ENCODE measurements at regions not wholly inside any gene's neighbourhood (a gene's known extent, or its start where the extent isn't known, plus 50 kb on each side); places are given as distances from the start of the nearest gene placed in this dataset.

DNA sequence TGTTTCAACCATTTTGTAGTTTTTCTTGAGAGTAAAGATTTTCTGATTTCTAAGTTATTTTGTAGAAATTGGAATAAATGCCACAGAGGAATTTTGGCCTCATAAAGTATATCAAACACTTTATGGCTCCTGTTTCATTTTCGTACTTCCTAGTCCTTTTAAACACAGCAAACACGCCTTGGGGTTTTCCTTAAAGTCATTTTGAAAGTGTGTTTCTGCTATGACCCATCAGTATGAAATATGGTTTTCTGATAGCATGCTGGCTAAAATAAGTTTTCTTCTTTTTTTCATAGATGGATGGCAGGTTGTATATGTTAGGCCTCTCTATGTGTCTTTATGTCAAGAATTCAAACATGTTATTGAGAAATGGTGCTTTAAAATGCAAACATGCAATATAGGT, 940.1 kb upstream of the TMPRSS15 start:
- H3K9me3 ChIP-seq (replicated peaks): no peaks in the 10 kb centered on the region; the same call in none of the 2 replicates
- no peaks in the 10 kb centered on the region for H3K27me3 ChIP-seq (replicated peaks)
- no peak for DNase-seq (ENCODE audit: low read depth in 1 of 2, low spot score in 2 of 2)
- H3K4me3 ChIP-seq: no peak overlapping the region
- no peak overlapping the region for H3K27ac ChIP-seq
- no peaks in the 10 kb centered on the region for H3K4me1 ChIP-seq (replicated peaks)
- no peaks in the 10 kb centered on the region for H3K36me3 ChIP-seq

GRCh38 chr21:19350286-19350685, 946.7 kb upstream of the TMPRSS15 start:
- Histone ChIP-seq H3K9me3 (replicated peaks) (no peaks in the 10 kb centered on the region; the same call in 1 of the 2 replicates), H3K36me3 (no peaks in the 10 kb centered on the region), H3K4me1 (replicated peaks) (no peaks in the 10 kb centered on the region), H3K27ac (no peak overlapping the region), H3K27me3 (replicated peaks) (no peaks in the 10 kb centered on the region), H3K4me3 (no peak overlapping the region)
- DNase-seq (ENCODE audit: low read depth in 1 of 2, low spot score in 2 of 2): no peak

GRCh38 chr21:19353256-19353655, 949.7 kb upstream of the TMPRSS15 start:
- Histone ChIP-seq H3K27me3 (replicated peaks) (no peaks in the 10 kb centered on the region), H3K36me3 (no peaks in the 10 kb centered on the region), H3K27ac (no peak overlapping the region), H3K9me3 (replicated peaks) (no peaks in the 10 kb centered on the region; the same call in 1 of the 2 replicates), H3K4me1 (replicated peaks) (no peaks in the 10 kb centered on the region), H3K4me3 (no peak overlapping the region)
- no peak for DNase-seq (ENCODE audit: low read depth in 1 of 2, low spot score in 2 of 2)

GRCh38 chr21:19368944-19369343, 965.4 kb upstream of the TMPRSS15 start:
- no peak for DNase-seq (ENCODE audit: low read depth in 1 of 2, low spot score in 2 of 2)
- Histone ChIP-seq H3K4me1 (replicated peaks) (no peaks in the 10 kb centered on the region), H3K27ac (no peak overlapping the region), H3K9me3 (replicated peaks) (no peaks in the 10 kb centered on the region), H3K27me3 (replicated peaks) (no peaks in the 10 kb centered on the region), H3K36me3 (no peaks in the 10 kb centered on the region), H3K4me3 (no peak overlapping the region)

GRCh38 chr21:19392390-19392789, 988.8 kb upstream of the TMPRSS15 start:
- Histone ChIP-seq H3K27ac (no peak overlapping the region), H3K4me1 (replicated peaks) (no peaks in the 10 kb centered on the region), H3K27me3 (replicated peaks) (no peaks in the 10 kb centered on the region), H3K36me3 (no peaks in the 10 kb centered on the region), H3K9me3 (replicated peaks) (no peaks in the 10 kb centered on the region; the same call in none of the 2 replicates), H3K4me3 (no peak overlapping the region)
- DNase-seq (ENCODE audit: low read depth in 1 of 2, low spot score in 2 of 2): no peak

GRCh38 chr21:19400223-19400770, 996.7 kb upstream of the TMPRSS15 start:
- Histone ChIP-seq H3K27me3 (replicated peaks) (no peaks in the 10 kb centered on the region), H3K27ac (no peak overlapping the region), H3K4me3 (no peak overlapping the region), H3K36me3 (no peaks in the 10 kb centered on the region), H3K4me1 (replicated peaks) (no peaks in the 10 kb centered on the region), H3K9me3 (replicated peaks) (no peaks in the 10 kb centered on the region; the same call in 1 of the 2 replicates)
- no peak for DNase-seq (ENCODE audit: low read depth in 1 of 2, low spot score in 2 of 2)

GRCh38 chr21:19402870-19403269, 999.3 kb upstream of the TMPRSS15 start:
- DNase-seq (ENCODE audit: low read depth in 1 of 2, low spot score in 2 of 2): no peak

DNA sequence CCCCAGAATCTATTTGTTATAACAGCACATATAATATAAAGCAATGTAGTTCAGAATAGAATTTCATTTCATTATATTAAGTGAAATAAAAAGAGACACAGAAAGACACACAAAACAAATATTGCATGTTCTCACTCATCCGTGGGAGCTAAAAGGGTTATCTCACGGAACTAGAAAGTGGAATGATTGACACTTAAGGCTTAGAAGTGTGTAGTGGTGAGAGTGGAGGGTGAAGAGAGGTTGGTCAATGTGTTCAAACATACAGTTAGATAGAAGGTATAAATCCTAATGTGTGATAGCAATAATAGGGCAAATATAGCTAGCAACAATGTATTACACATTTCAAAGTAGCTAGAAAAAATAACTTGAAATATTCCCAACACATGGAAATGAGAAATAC, 1001.7 kb upstream of the TMPRSS15 start:
- DNase-seq (ENCODE audit: low read depth in 1 of 2, low spot score in 2 of 2): no peak
- Histone ChIP-seq H3K4me1 (replicated peaks) (no peaks in the 10 kb centered on the region), H3K36me3 (no peaks in the 10 kb centered on the region), H3K27me3 (replicated peaks) (no peaks in the 10 kb centered on the region), H3K9me3 (replicated peaks) (no peaks in the 10 kb centered on the region), H3K27ac (no peak overlapping the region), H3K4me3 (no peak overlapping the region)

More at GRCh38 chr21:19402870-19403269, 999.3 kb upstream of the TMPRSS15 start:
- Histone ChIP-seq H3K4me1 (replicated peaks) (no peaks in the 10 kb centered on the region), H3K36me3 (no peaks in the 10 kb centered on the region), H3K27ac (no peak overlapping the region), H3K4me3 (no peak overlapping the region), H3K9me3 (replicated peaks) (no peaks in the 10 kb centered on the region), H3K27me3 (replicated peaks) (no peaks in the 10 kb centered on the region)

GRCh38 chr21:19420565-19420964, 1017.0 kb upstream of the TMPRSS15 start:
- no peaks in the 10 kb centered on the region for H3K4me1 ChIP-seq (replicated peaks)
- no peak for DNase-seq (ENCODE audit: low read depth in 1 of 2, low spot score in 2 of 2)
- no peak overlapping the region for H3K27ac ChIP-seq
- H3K9me3 ChIP-seq (replicated peaks): no peaks in the 10 kb centered on the region; the same call in 1 of the 2 replicates
- H3K4me3 ChIP-seq: no peak overlapping the region
- no peaks in the 10 kb centered on the region for H3K27me3 ChIP-seq (replicated peaks)
- no peaks in the 10 kb centered on the region for H3K36me3 ChIP-seq

- no peak overlapping the region for H3K27ac ChIP-seq
- H3K27me3 ChIP-seq (replicated peaks): no peaks in the 10 kb centered on the region
- no peaks in the 10 kb centered on the region for H3K36me3 ChIP-seq
- DNase-seq (ENCODE audit: low read depth in 1 of 2, low spot score in 2 of 2): no peak
- no peaks in the 10 kb centered on the region for H3K4me1 ChIP-seq (replicated peaks)
- peaks cover 2% of the 10 kb centered on the region; the same call in 1 of the 2 replicates for H3K9me3 ChIP-seq (replicated peaks)
- no peak overlapping the region for H3K4me3 ChIP-seq
Measured at GRCh38 chr21:19433623-19434022, 1030.0 kb upstream of the TMPRSS15 start.

DNA sequence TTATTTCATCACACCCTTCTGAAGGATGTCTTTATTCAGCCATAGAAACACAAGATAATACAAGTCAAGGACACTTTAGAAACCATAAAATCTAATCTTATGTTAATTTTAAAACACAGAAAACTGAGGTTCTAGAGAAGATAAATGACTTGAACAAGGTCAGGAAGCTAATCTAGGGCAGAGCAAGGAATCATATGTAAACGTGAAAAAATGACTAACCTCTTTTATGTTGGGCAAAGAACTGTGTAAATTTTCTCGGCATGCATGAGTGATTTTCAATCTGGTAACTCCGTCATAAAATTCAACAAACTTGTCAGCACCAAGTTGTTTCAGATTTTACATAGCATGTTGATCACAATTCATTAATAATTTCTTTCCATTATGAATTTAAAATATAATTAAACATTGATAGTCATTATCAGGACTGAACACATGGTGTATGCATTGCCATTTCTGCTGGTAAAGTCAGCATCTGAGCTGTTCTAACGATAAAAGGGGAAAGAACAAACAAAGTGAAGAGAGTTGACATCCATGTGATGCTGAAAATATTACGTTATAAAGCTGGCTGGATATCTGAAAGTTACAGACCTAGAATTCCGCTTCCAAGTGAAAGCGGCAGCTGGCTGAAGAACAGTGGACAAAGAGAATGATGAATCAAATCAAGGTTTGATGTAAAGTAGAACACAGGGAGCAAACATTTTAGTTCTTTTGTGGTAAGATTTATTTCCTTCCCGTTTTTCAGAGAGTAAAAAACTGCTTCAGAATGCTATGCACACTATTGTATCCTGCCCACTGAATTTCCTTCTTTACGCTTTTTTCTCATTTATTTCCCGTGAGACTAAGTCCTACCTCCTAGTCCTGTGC, 1037.4 kb upstream of the TMPRSS15 start:
- Histone ChIP-seq H3K27me3 (replicated peaks) (no peaks in the 10 kb centered on the region), H3K4me1 (replicated peaks) (no peaks in the 10 kb centered on the region), H3K27ac (no peak overlapping the region), H3K9me3 (replicated peaks) (no peaks in the 10 kb centered on the region), H3K4me3 (no peak overlapping the region), H3K36me3 (no peaks in the 10 kb centered on the region)
- DNase-seq (ENCODE audit: low read depth in 1 of 2, low spot score in 2 of 2): no peak

GRCh38 chr21:19458295-19458694, 1054.7 kb upstream of the TMPRSS15 start:
- H3K27ac ChIP-seq: no peak overlapping the region

DNA sequence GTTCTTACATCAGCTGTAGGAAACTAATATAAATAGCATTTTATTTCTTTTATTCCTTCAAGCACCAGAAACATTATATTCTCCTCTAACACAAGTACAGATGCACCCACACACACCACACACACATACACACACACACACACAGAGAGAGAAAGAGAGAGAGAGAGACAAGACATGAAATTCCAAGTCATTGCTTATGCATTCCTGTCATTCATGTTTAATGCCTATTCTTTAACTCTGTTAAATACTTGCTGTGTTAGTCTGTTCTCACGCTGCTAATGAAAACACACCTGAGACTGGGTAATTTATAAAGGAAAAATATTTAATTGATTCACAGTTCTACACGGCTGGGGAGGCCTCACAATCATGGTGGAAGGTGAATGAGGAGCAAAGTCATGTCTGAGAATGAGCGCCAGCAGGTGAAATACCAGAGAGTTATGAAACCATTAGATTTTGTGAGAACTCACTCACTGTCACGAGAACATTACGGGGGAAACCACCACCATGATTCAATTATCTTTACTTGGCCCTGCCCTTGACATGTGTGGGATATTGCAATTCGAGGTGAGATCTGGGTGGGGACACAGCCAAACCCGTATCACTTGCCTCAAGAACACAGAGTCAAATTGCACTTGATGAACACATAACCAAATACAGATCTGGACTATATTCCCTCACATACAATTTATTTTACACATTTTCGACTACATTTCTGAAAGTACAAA, 1058.1 kb upstream of the TMPRSS15 start:
- DNase-seq (ENCODE audit: low read depth in 1 of 2, low spot score in 2 of 2): no peak
- Histone ChIP-seq H3K27ac (no peak overlapping the region), H3K4me3 (no peak overlapping the region), H3K9me3 (replicated peaks) (peaks cover 4% of the 10 kb centered on the region), H3K36me3 (no peaks in the 10 kb centered on the region), H3K4me1 (replicated peaks) (no peaks in the 10 kb centered on the region), H3K27me3 (replicated peaks) (no peaks in the 10 kb centered on the region; the same call in 1 of the 2 replicates)

More at GRCh38 chr21:19458295-19458694, 1054.7 kb upstream of the TMPRSS15 start:
- Histone ChIP-seq H3K4me3 (no peak overlapping the region), H3K27me3 (replicated peaks) (no peaks in the 10 kb centered on the region), H3K4me1 (replicated peaks) (no peaks in the 10 kb centered on the region), H3K36me3 (no peaks in the 10 kb centered on the region), H3K9me3 (replicated peaks) (no peaks in the 10 kb centered on the region; the same call in 1 of the 2 replicates)
- no peak for DNase-seq (ENCODE audit: low read depth in 1 of 2, low spot score in 2 of 2)

DNA sequence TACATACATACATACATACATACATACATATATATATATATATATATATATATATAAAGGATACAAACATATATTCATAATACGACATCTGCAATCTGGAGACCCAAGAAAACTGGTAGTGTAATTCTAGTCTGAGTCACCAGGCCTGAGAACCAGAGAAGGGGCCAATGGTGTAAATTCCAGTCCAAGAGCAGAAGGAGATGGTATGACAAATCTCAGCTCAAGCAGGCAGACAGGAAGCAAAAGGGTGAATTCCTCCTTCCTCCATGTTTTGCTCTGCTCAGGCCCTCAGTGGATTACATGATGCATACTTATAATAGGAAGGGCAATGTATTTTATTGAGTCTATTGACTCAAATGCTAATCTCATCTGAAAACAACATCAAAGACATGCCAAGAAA, 1060.4 kb upstream of the TMPRSS15 start:
- no peak for DNase-seq (ENCODE audit: low read depth in 1 of 2, low spot score in 2 of 2)
- Histone ChIP-seq H3K4me1 (replicated peaks) (no peaks in the 10 kb centered on the region), H3K27ac (no peak overlapping the region), H3K27me3 (replicated peaks) (no peaks in the 10 kb centered on the region; the same call in 1 of the 2 replicates), H3K4me3 (no peak overlapping the region), H3K36me3 (no peaks in the 10 kb centered on the region), H3K9me3 (replicated peaks) (peaks cover 4% of the 10 kb centered on the region; the same call in 1 of the 2 replicates)

Data from SJSA1 (cell line).